ENCODE measurements at regions not wholly inside any gene's neighbourhood (a gene's known extent, or its start where the extent isn't known, plus 50 kb on each side); places are given as distances from the start of the nearest gene placed in this dataset.

DNA sequence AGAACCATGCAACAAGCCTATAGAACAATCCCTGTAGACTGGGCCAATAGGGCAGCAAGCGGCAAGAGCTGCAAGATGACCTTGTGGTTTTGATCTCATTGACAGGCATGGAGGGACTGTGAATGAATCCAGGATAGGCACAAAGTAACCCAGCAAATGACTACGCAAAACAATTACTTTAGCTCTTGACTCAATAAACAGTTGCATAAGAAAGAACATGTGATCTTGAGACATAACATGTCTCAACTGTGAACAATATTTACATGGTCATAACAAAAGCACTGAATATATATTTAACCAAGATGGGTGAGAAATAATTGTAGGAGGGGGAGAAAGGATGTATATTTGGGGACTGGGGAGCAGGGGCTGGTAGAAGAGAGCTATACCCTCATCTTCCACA, 313.7 kb upstream of the CDH5 start:
- no peak for TF ChIP-seq EZH2 (IDR thresholded peaks at IDR 0.05; ENCODE audit: low read length, missing control alignments)
- TF ChIP-seq, protein P1, sequence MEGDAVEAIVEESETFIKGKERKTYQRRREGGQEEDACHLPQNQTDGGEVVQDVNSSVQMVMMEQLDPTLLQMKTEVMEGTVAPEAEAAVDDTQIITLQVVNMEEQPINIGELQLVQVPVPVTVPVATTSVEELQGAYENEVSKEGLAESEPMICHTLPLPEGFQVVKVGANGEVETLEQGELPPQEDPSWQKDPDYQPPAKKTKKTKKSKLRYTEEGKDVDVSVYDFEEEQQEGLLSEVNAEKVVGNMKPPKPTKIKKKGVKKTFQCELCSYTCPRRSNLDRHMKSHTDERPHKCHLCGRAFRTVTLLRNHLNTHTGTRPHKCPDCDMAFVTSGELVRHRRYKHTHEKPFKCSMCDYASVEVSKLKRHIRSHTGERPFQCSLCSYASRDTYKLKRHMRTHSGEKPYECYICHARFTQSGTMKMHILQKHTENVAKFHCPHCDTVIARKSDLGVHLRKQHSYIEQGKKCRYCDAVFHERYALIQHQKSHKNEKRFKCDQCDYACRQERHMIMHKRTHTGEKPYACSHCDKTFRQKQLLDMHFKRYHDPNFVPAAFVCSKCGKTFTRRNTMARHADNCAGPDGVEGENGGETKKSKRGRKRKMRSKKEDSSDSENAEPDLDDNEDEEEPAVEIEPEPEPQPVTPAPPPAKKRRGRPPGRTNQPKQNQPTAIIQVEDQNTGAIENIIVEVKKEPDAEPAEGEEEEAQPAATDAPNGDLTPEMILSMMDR (conservative IDR thresholded peaks at IDR 0.05 in 1 of 2, IDR thresholded peaks at IDR 0.05 in 1 of 2; ENCODE audit: low read depth in 1 of 2, low read length in 2 of 2), result no peak
